Hematopoietic multipotent progenitor cell treated with erythropoietin and hydrocortisone succinate and interleukin-3 and kit ligand, for 15 days (in vitro differentiated cells): ENCODE measurements at regions not wholly inside any gene's neighbourhood (a gene's known extent, or its start where the extent isn't known, plus 50 kb on each side); places are given as distances from the start of the nearest gene placed in this dataset.
"Not testable (repeated sequence)": the region's sequence is repeated elsewhere in the genome, so short reads cannot be mapped to it uniquely, and the experiment has no call there.

Source experiments
- DNase-seq: peaks from one replicate; pipeline ENCODE4 v3.0.0-alpha.2; 2015; ENCODE audit warnings: low spot score

DNA sequence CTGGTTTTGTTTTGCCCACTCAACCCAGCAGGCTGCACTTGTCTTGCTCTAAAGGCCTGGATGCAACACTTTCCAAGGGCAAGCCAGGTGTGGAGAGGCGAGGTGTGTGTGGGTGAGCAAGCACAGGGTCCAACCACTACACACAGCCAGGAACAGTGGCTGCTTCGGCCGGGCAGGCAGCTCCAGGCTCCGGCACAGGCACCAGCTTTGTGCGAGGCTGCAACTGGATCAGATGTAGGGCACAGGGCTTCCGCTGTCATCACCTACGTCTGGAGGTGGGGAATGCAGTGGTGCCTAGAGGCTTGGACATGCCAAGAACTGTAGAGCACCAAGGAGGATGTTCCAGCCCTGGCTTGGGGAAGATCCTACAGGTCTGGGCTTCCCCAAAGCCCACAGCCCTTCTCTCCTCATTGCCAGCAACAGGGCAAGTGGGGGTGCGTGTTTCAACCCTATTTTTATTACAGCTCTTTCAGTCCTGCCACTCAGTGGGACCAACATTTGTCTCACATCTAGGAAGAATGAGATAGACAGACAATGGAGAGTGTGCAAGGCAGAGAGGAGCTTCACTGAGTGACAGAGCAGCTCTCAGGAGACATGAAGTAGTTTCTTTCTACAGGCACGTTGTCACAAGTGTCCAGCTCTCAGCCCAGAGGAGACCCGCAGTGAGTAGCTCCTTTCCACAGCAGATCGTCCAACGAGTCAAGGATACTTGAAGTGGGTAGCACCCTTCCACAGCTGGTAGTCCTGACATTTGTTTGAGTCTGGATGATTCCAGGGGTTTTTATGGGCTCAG, 622.2 kb downstream of the CDH9 start:
- DNase-seq, result no peak

DNA sequence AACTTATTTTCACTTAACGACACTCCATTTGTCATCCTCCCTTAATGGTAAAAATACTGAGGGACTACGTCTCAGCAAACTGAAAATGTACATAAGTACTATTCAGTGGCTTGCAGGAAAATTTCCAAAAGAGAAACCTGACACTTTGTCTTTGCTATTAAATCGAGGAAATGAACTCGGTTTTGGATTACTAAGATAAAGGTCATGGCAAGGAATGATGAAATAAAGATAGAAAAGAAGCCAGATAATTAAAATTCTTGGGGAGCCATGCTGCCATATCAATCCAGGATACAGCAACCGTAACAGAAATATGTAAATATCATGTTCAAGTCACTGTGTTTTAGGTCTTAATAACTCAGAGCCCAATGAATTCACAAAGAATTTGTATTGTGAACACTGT, 647.8 kb downstream of the CDH9 start:
- DNase-seq, result no peak

DNA sequence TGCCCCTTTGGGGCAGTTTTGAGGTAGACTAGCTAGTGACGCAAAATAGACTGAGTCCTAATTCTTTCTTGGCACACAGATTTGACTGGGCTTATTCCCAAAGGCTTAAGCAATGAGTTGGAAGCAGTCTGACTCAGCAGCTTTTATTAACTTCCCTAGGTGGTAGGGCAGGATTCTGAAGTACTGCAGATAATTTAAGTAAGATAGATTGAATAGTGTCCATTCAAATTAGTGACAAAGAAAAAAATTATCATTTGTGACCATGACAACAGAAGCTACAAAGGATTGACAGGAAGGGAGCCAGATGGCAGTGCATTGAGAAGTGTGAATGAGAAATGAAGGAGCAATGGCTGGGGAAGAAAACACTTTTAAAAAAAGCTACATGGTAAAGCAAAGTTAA, 649.4 kb downstream of the CDH9 start:
- DNase-seq, result no peak

DNA sequence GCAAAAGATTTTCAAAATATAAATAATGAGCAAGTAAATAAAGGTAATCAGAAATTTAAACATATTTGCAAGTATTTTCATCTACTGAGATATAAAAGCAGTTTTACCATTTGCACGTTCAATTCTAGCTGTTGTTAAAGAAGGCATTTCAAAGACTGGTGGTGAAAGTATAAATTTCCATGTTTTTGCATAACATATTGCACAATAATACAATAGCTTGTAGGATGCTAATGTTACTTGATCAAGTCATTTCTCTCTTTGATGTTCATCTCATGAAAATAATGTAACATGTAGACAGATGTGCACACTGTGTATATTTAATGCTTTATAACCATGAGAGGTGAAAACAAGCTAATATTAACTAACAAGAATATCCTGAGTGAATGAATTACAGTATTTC, 651.9 kb downstream of the CDH9 start:
- DNase-seq, result no peak

DNA sequence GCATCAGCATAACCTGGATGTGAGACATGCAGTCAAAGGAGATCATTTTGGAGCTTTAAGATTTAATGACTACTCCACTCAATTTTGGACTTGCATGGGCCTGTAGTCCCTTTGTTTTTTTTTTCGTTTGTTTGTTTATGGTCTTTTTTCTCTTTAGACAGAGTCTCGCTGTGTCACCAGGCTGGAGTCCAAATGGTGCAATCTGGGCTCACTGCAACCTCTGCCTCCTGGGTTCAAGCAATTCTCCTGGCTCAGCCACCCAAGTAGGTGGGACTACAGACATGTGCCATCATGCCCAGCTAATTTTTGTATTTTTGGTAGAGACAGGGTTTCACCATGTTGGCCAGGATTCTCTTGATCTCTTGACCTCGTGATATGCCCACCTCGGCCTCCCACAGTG, 673.8 kb downstream of the CDH9 start:
- DNase-seq, result not testable (repeated sequence)

DNA sequence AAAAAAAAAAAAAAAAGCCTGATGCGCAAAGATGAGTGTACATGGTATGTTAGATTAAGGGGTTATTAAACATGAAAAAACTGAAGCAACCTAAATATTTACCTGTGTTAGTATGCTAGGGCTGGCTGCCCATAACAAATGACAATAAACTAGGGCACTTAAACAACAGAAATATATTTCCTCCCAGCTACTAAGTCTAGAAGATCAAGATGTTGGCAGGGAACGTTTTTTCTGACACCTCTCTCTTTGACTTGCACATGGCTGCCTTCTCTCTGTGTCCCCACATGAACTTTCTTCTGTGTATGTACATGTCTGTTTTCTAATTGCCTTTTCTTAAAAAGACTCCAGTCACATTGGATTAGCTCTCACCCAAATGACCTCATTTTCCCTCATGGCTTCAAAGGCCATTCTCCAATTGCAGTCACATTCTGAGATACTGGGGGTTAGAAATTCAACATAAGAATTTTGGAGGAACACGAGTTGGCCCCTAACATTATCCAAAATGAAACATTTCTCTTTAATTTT, 694.5 kb downstream of the CDH9 start:
- no peak for DNase-seq

DNA sequence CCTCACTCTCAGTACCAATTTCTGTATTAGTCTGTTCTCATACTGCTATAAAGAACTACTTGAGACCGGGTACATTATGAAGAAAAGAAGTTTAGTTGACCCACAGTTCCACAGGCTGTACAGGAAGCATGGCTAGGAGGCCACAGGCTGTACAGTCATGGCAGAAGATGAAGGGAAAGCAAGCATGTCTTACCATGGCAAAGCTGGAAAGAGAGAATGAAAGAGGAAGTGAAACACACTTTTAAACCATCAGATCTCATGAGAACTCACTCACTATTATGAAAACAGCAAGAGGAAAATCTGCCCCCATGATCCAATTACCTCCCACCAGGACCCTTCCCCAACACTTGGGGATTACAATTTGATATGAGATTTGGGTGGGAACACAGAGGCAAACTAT, 698.8 kb downstream of the CDH9 start:
- no peak for DNase-seq

DNA sequence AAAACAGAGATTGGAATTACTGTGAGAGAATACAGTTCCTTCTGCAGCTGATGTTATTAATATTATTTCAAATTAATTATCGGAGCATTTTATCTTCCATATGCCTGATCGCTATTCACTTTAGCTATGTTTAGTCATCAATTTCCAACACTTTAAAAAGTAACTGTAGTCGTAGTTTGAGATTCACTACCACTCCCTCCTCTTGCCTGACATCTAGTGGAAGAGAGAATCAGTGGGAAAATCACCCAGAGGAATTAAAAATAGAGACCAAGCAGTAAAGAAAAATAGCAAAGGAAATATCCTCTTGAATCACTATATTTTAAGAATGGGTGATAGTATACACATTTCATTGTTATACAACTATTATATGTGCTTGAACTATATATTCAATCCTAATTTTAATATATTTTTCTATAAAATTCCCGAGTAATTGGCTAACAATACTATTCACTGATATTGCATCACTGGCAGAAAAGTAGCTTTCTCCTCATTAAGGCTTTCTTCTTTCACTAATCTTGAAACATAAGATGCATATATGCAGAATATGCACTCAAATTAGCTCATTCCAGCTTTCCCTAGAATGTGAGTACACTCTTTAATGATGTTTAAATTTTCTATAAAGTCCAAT, 708.7 kb downstream of the CDH9 start:
- no peak for DNase-seq

DNA sequence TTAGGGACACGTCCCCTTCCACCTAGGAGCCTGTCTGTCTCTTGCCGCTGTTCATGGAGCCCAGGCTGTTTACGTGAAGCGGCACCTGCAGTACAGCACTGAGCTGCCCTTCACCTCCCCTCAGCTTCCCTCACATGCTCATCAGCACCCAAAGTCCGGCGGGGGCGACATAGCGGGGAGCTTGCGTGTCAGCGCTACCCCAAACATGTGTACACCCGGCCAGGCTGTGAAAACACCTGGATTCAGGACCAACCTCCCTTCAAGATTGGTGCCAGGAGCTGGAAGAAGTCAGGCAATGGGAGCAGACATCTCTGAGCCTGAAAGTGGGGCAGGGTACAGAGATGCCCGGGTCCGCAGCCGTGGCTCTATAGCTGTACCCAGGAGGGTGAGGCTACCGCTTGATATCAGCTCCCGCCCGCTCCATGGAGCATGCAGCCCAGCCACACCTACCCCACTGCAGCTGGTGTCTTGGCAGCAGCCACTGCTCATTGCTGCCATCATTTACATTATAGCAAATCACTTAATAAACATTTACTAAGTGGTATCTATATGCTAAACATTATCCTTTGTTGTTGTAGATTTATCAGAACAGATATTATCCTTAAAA, 712.1 kb downstream of the CDH9 start:
- no peak for DNase-seq

DNA sequence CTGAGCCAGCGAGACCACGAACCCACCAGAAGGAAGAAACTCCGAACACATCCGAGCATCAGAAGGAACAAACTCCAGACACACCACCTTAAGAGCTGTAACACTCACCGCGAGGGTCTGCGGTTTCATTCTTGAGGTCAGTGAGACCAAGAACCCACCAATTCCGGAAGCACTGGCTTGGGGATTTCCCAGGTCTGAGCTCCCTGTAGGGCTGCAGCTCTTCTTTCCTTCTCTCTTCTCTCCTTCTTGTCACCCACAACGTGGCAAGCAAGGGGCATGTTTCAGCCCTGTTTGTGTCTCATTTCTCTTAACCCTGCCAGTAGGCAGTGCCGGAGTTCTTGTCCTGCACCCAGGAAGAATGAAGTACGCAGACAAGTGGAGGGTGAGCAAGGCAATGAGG, 713.0 kb downstream of the CDH9 start:
- DNase-seq, result not testable (repeated sequence)

DNA sequence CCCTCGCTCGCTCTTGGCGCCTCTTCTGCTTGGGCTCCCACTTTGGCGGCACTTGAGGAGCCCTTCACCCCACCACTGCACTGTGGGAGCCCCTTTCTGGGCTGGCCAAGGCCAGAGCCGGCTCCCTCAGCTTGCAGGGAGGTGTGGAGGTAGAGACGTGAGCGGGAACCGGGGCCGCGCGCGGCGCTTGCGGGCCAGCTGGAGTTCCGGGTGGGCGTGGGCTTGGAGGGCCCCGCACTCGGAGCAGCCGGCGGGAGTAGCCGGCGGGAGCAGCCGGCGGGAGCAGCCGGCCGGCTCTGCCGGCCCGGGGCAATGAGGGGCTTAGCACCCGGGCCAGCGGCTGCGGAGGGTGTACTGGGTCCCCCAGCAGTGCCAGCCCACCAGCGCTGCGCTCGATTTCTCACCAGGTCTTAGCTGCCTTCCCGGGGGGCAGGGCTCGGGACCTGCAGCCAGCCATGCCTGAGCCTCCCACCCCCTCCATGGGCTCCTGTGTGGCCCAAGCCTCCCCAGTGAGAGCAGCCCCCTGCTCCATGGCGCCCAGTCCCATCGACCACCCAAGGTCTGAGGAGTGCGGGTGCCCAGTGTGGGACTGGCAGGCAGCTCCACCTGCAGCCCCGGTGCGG, 714.0 kb downstream of the CDH9 start:
- not testable (repeated sequence) for DNase-seq

DNA sequence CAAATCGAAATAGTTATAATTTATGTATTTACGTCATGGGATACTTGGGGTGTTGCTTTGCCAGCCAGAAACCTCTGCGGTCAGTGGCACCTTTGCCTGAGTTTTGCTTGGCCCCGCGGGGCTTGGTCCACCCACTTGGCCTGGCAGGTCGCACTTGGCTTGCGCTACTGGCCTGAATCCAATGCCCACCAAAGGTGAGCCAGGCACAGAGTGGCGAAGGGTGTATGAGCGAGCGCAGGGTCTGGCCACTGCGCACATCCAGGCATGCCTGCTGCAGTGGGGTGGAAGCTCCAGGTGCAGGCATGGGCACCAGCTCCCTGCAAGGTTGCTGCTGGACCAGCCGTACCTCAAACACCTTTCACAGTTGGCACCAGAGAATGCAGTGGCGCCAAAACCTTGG, 714.6 kb downstream of the CDH9 start:
- DNase-seq, result no peak

DNA sequence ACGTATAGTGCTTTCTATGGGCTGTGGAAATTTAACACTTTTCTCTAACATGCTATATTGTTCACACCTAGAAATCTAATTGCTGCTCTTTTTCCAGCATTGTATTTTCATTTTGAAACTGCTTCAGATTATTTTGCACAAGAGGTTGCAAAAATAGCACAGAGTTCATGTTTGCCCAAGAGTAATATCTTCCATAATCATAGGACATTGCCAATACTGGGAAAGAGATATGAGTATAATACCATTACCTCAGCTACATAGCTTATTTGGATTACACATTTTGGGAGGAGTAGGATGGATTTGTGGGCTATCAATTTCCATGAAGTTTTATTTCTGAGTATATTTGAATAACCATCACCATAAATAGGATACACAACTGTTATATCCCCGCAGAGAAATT, 717.1 kb downstream of the CDH9 start:
- DNase-seq, result no peak

DNA sequence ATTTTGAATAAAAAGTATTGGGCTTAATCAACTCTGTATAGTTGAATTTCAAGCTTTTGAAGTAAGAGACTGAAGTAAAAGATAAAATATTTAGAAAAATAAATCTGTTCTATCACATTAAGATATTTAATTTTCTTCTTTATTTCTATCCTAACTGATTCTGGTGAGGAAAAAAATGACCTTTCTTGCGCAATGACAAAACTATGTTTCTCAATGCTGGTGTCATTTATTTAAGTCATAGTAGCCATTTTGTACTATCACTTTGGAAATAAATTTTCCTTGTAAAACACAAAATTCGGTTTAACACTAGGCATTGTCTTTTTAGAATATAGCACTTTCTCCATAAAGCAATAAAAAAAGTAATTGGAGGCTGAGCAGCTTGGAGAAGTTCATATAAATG, 728.0 kb downstream of the CDH9 start:
- DNase-seq, result no peak

DNA sequence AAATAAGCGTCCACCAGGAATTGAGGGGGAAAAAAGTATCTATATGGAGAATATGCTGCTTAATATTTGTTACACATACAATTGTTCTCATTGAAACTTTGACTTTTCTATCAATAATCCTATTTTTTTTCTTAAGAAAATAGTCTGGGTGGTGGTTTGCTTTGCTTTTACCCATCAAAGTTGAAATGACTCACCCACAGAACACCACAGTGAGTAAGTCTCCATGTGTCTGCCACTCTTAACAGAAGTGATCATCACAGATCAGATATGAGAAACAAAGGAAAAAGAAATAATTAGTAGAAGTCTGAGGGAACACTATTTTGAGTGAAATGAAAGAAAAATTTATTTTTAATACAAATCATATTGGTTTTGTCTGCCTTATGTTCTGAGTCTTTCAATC, 742.8 kb downstream of the CDH9 start:
- no peak for DNase-seq

DNA sequence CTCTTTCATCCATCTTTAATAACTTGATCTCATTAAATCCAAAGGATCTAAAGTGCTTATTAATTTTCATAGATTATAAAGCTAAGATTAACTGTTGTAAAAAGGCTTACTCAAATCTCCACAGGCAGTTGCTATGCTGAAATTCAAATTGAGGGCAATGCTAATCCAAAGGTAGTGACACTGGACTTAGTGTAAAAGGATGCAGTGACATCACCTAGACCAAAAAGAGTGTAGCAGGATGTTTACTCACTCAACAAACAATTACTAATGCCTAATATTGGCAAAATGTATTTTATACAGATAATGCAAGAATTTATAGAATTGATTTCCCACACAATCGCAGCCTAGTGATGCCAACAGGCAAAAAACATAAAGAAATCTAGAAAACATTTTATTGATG, 756.2 kb downstream of the CDH9 start:
- DNase-seq, result no peak

DNA sequence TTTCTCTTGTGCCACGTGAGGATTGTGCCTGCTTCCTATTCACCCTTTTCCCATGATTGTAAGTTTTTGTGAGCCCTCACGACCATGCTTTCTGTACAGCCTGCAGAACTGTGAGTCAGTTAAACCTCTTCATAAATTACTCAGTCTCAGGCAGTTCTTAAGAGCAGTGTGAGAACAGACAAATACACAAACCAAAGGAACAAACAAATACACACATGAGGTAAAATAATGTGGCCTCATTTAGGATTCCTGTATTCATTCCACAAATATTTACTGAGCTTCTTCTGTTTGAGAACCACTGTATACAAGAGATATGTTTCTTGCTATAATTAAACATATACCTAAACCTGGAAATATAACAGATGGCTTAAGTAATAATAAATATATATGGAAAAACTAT, 760.3 kb downstream of the CDH9 start:
- no peak for DNase-seq

DNA sequence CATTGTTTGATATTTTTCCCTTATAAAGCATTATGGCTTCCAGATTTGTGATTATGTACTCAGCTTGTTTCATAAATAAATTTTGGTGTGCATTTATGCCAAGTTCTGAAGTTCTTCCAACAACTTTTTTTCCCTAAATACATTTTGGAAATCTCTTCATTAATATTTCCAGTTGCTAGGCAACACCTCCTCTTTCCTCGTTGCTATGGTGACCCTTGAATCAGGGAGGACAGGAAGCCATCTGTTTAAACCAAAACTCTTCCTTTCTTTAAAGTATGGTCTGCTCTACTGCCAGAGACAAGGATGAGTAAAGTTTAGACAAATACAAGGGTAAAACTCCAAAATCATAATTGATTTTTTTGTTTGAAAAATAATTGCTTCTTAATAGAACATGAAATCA, 779.3 kb downstream of the CDH9 start:
- DNase-seq, result no peak

DNA sequence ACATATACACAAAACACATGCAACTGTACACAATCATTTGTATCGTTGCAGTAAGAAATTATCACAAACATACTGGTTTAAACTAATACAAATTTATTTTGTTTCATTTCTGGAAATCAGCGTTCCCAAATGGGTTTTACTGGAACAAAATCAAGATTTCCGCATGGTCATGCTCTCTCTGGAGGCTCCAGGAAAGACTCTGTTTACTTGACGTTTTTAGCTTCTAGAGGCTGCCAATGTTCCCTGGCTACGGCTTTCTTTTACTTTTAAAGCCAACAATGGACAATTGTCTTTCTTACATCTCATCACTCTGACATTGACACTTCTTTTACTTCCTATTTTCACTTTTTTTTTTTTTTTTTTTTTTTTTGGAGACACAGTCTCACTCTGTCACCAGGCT, 793.1 kb downstream of the CDH9 start:
- no peak for DNase-seq

DNA sequence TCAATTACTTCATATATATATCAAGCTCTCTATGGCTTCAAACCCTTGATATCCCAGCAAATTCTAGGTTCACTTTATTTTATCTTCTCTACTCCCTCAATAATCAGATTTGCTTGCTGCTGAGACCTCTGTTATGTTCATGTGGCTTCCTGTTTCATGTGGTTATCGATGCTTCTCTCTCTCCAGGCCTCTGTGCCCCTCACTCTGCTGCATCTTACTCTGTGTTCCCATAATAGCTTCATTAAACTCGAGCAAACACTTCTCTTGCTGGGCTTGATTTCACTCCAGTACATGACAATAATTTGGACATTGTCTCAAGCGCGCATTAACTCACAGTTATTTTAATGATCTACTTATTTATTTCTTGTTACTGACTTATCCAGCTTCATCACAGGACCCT, 798.8 kb downstream of the CDH9 start:
- DNase-seq, result no peak

DNA sequence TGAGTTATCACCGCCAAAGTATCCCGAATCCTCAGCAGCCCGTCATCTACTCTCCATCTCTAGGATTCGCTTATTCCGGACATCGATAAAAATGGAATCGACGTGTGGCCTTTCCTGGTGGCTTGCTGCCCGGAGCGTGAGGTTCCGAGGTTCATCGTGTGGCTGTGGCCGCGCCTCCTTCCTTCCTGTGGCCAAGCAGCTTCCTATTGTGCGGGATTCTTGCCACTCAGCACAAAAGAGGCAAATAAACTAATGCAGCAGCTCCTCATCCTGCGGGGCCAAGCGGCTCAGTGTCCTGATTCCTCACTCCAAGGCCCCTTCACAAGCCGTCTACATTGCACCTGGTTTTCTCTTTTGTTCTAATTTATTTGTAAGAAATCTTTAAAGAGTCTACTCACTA, 800.9 kb downstream of the CDH9 start:
- no peak for DNase-seq

DNA sequence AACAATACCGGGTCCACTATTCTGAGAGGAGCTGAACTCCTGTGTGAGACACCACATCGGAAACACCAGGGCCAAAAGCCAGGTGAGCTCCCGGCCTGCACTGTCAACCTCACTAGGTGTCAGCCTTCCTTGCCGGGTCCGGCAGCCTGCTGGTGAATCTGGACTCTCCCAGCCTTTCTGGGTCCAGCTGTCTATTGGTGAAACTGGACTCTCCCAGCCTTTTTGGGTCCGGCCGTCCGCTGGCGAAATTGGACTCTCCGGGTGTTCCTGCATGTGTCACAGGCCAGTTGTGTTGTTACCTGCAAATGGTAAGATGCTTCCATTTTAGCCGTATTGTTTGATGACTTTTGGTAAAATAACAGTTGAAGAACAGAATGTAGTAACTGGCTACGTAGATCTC, 801.5 kb downstream of the CDH9 start:
- no peak for DNase-seq

DNA sequence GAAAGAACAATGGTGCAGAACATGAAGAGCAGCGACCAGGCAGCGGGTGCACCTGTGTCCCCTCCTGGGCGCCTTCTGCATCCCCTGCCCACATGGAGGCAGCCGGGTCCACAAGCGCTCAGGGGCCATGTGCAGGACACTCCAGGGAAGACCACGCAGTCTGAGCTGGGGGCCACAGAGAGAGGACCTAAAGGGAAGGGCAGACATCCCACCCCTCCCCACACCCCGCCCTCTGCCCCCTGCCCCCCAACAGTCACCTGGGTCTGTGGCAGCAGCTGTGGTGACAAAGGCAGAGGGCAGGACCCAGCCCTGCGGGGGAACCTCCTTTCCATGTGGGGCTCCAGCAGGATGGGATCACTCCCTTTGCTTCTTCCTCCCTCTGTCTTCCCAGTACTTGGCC, 805.7 kb downstream of the CDH9 start:
- no peak for DNase-seq
